Breast epithelium (tissue), 4 donors: ENCODE measurements at regions not wholly inside any gene's neighbourhood (a gene's known extent, or its start where the extent isn't known, plus 50 kb on each side); places are given as distances from the start of the nearest gene placed in this dataset.

ENCODE experiments used
- DNase-seq, 2 donors: peaks; one replicate each; pipeline ENCODE4 v3.0.0-alpha.2; 2019; ENCODE audit warnings: low spot score in 2 of 2
- H3K27ac ChIP-seq, 2 donors: fragments of 200-600 bp; sonication (generic) in 1 of 2; one replicate each; pipeline ENCODE4 v1.5.1; 2016 to 2019; ENCODE audit warnings: mild to moderate bottlenecking in 1 of 2
- H3K27me3 ChIP-seq, 2 donors: fragments of 200-600 bp; sonication (generic) in 1 of 2; one replicate each; pipeline versions ENCODE4 v1.5.1 to v1.6.0; 2017 to 2019; ENCODE audit warnings: control low read depth in 1 of 2, mild to moderate bottlenecking in 1 of 2
- H3K36me3 ChIP-seq: fragments of 200-600 bp; one replicate; pipeline ENCODE4 v1.5.1; 2019
- H3K4me1 ChIP-seq, 2 donors: fragments of 200-600 bp; sonication (generic); one replicate each; pipeline ENCODE4 v1.5.1; 2016 to 2019; ENCODE audit warnings: control low read depth in 1 of 2
- H3K4me3 ChIP-seq, 3 donors: fragments of 200-600 bp; sonication (generic); 1 replicate in 2 of 3; 2 replicates in 1 of 3; pipeline ENCODE4 v1.5.1; 2016 to 2019; ENCODE audit warnings: mild to moderate bottlenecking in 3 of 3, moderate library complexity in 2 of 3
- H3K9me3 ChIP-seq, 2 donors: fragments of 200-600 bp; sonication (generic) in 1 of 2; one replicate each; pipeline ENCODE4 v1.5.1; 2016 to 2019; ENCODE audit warnings: control low read depth in 1 of 2
- CTCF ChIP-seq, 3 donors: fragments of 450-650 bp; IDR thresholded peaks; one replicate each; pipeline ENCODE4 v1.5.1; 2016 to 2017; ENCODE audit warnings: antibody characterized with exemption in 3 of 3, mild to moderate bottlenecking in 3 of 3, moderate library complexity in 3 of 3
- POLR2A ChIP-seq: fragments of 450-650 bp; IDR thresholded peaks from one replicate; pipeline ENCODE4 v1.6.1; 2016; ENCODE audit warnings: antibody characterized with exemption, mild to moderate bottlenecking, moderate library complexity
- POLR2AphosphoS5 ChIP-seq, 3 donors: sonication (generic); formaldehyde crosslinking; IDR thresholded peaks; one replicate each; pipeline ENCODE4 v1.6.1; 2017; ENCODE audit warnings: antibody characterized with exemption in 3 of 3
- intact Hi-C: fragments of 100-400 bp; cut with DNase I; formaldehyde crosslinking; loops from one replicate; pipeline ENCODE4 v1.15.1; 2023; ENCODE audit warnings: low total_unique reads

DNA sequence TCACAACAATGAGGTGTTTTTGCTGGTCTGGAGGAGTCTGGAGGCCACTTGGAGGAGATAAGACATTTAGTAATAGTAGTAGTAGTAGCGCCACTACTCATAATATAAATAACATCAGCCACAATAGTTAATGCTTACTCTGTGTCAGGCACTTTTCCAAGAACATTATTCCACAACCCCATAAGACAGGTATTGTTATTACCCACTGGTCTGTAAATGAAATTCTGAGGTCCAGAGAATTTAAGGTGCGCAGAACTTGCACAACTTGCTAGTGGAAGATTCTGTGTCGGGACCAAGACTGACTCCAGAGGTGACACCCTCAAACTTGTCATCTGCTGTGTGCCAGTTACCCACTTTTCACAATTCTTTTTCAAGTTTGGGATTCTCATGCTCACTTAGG, 106.5 kb downstream of the MRM1 start:
- no peaks in the 10 kb centered on the region for H3K9me3 ChIP-seq
- H3K27ac ChIP-seq, result no peak overlapping the region
- intact Hi-C loops, result no loop called here
- DNase-seq, result no peak
- H3K27me3 ChIP-seq, result peaks cover 0 to 23% of the 10 kb centered on the region in 2 donors
- no peaks in the 10 kb centered on the region for H3K36me3 ChIP-seq
- no peaks in the 10 kb centered on the region for H3K4me1 ChIP-seq
- H3K4me3 ChIP-seq, result no peak overlapping the region
- TF ChIP-seq CTCF (IDR thresholded peaks at IDR 0.05) (no peak), POLR2A (no peak), POLR2AphosphoS5 (IDR thresholded peaks at IDR 0.05) (no peak)

DNA sequence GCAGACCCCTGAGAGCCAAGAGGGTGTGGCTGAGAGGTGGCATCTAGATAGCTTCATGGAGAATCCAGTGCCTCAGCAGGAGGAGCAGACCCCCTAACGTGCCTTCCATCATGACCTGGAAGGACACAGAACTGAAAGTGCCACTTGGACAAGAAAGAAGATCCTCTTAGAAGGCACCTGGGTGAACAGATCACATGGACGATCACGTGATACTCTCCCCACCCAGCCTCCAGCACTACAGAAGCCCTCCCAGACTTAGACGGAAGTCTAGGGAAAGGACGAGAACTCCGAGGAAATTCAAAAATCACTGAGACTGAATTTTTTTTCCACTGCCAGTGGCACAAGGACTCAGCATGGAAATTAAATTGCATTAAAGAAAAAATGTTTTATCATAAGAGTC, 113.4 kb downstream of the MRM1 start:
- no peaks in the 10 kb centered on the region for H3K9me3 ChIP-seq
- no peaks in the 10 kb centered on the region for H3K4me1 ChIP-seq
- H3K36me3 ChIP-seq, result no peaks in the 10 kb centered on the region
- H3K27ac ChIP-seq, result no peak overlapping the region
- intact Hi-C loops, result no loop called here
- no peak for TF ChIP-seq POLR2AphosphoS5 (IDR thresholded peaks at IDR 0.05)
- no peak for TF ChIP-seq CTCF (IDR thresholded peaks at IDR 0.05)
- TF ChIP-seq POLR2A, result no peak
- no peaks in the 10 kb centered on the region for H3K27me3 ChIP-seq
- no peak for DNase-seq
- H3K4me3 ChIP-seq, result no peak overlapping the region

- DNase-seq, result no peak
- H3K4me3 ChIP-seq, result no peak overlapping the region
- H3K9me3 ChIP-seq, result no peaks in the 10 kb centered on the region
- TF ChIP-seq POLR2A (no peak), POLR2AphosphoS5 (IDR thresholded peaks at IDR 0.05) (no peak), CTCF (IDR thresholded peaks at IDR 0.05) (no peak)
- no peaks in the 10 kb centered on the region for H3K27me3 ChIP-seq
- intact Hi-C loops, result no loop called here
- H3K4me1 ChIP-seq, result no peaks in the 10 kb centered on the region
- H3K27ac ChIP-seq, result no peak overlapping the region
- no peaks in the 10 kb centered on the region for H3K36me3 ChIP-seq
Observed at GRCh38 chr17:36715951-36716350, 114.6 kb downstream of the MRM1 start.

DNA sequence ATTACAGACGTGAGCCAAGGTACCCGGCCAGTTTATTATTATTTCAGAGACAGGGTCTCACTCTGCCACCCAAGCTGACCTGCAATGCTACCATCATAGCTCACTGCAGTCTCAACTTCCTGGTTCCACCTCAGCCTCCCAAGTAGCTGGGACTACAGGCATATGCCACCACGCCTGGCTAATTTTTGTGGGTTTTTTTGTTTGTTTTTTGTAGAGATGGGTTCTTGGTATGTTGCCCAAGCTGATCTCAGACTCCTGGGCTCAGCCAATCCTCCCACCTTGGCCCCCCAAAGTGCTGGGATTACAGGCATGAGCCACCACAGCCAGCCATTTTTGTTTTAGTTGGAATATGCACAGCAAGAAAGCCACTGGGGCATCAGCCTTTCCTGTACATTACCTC, 115.7 kb downstream of the MRM1 start:
- DNase-seq, result no peak
- Histone ChIP-seq H3K27ac (no peak overlapping the region), H3K36me3 (no peaks in the 10 kb centered on the region), H3K4me1 (no peaks in the 10 kb centered on the region), H3K27me3 (no peaks in the 10 kb centered on the region), H3K9me3 (no peaks in the 10 kb centered on the region), H3K4me3 (no peak overlapping the region)
- intact Hi-C loops, result no loop called here
- TF ChIP-seq POLR2A, result no peak
- TF ChIP-seq POLR2AphosphoS5 (IDR thresholded peaks at IDR 0.05), result no peak
- no peak for TF ChIP-seq CTCF (IDR thresholded peaks at IDR 0.05)

GRCh38 chr17:36720131-36720530, 118.7 kb downstream of the MRM1 start:
- TF ChIP-seq CTCF (IDR thresholded peaks at IDR 0.05) (no peak), POLR2AphosphoS5 (IDR thresholded peaks at IDR 0.05) (no peak), POLR2A (no peak)
- H3K4me3 ChIP-seq, result no peak overlapping the region
- H3K9me3 ChIP-seq, result no peaks in the 10 kb centered on the region
- no peaks in the 10 kb centered on the region for H3K36me3 ChIP-seq
- intact Hi-C loops, result no loop called here
- no peak overlapping the region for H3K27ac ChIP-seq
- no peak for DNase-seq
- H3K4me1 ChIP-seq, result no peaks in the 10 kb centered on the region
- no peaks in the 10 kb centered on the region for H3K27me3 ChIP-seq
